ENCODE measurements at regions not wholly inside any gene's neighbourhood (a gene's known extent, or its start where the extent isn't known, plus 50 kb on each side); places are given as distances from the start of the nearest gene placed in this dataset.
"Not testable (repeated sequence)": the region's sequence is repeated elsewhere in the genome, so short reads cannot be mapped to it uniquely, and the experiment has no call there.

GRCh38 chr1:145553795-145554194 is 54.0 kb upstream of the GPR89A start:
- TF ChIP-seq CTCF (IDR thresholded peaks at IDR 0.05; ENCODE audit: insufficient read depth, low read length); REST (IDR thresholded peaks at IDR 0.05; ENCODE audit: insufficient replicate concordance, low read depth); GABPA (IDR thresholded peaks at IDR 0.05; ENCODE audit: low read depth): not testable (repeated sequence)

Data from HL-60 (cell line).